ENCODE measurements at regions not wholly inside any gene's neighbourhood (a gene's known extent, or its start where the extent isn't known, plus 50 kb on each side); places are given as distances from the start of the nearest gene placed in this dataset.

DNA sequence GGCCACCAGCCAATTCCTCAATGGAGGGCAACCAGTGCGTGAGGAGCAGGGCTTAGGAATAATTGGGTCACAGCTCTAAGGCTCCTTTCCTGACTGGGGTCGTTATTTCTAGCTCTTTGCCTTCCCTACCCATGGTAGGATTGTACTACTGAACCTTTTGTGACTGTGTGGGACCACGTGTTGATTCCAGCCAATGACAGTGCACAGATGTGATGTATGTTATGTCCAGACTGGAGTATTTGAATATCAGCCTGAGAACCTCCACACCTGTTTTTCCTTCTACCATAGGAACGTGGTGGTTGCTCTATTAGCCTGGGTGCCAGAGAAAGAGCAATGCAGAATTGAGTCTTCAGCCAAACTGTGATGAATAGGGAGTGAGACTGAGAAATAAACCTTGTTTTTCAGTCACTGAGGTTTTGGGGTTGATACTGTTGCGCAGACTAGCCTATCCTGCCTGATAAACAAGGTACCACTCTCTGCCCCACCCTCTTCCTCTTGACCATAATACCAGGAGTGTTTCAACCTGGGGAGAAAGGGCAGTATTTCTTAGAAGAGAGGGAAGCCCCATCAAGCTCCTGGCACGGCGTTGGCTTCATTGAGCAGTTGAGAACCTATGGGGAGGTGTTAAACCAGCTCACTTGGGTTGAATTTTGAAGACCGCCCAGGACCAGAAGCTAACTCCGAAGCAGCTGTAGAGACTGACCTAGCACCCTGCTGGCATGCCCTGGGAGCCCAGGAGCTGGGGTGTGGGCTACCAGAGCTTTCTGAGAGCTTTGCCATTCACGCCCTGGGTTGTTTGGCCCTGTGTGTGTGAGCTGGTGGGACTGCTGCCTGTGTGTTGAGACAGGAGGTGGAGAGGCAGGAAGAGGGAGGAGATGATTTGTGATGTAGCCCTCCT lies 105.5 kb upstream of the BACH2 start:
- DNase-seq = no peak

DNA sequence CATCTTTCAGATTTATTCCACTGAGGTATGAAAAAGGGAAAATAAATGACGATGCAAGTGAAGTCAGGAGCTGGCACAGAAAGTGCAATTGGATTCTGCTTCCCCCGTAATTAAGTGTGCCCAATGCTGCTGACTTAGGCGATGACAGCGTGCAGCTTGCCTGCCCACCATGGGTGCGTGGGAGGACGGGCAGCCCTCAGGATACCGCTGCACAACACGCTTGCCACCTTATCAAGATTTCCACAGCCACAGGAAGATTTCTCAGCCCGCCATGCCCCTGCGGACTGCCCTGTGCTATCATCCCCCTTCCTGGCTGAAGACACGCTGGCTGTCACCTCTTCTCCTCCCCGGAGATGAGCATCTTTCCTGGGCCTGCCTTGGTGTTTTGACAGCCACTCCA lies 103.3 kb upstream of the BACH2 start:
- DNase-seq = no peak

DNA sequence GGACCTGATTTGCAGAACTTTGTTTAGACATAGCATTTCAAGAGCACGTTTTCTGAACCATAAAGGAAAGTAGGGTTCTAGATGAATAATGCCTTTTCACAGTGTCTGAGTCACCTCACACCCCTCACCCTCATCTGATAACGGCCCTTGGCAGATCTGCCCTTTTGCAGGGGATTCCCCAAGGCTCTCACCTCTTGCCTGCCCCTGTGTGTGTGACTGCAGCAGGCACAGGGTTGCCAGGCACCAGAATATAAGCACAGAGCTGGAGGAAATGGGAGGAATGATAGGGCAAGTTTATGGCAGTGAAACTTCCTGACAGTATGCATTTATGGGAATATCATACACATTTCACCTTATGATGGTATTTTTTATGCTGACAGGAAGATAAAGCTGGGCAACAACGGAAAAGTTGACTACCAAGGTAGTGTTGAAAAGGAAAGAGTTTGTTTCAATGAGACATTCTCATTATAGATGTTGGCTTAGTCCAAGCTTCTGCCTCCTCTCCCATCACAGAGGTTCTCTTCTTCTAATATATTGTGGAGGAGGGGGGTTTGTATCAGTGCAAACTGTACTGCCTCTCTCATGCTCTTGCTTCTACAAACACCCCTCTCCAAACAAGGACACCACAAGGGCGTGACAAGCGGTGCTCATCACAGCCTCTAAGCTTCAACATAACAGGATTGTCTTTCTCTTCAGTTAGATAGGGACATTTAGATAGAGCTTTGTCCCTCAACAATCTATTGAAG lies 101.5 kb upstream of the BACH2 start:
- no peak for DNase-seq

DNA sequence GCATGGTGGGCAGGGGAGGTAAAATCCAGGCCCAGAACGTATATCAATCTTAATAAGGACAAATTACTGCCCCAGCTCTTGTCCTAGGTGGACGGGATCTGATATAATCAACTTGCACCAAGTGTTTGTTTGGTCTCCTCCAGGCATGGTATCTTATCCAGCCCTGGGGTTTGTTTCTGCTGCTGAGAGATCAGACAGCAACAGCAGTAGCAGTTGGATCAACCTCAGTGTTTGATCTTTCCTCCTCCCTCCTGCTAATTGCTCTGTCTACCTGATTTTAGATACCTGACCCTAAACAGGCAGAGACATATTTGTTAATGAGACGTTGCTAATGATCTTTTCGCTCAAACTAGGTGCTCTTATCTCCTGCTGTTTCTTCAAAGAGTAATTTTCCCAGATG lies 100.4 kb upstream of the BACH2 start:
- DNase-seq = no peak

DNA sequence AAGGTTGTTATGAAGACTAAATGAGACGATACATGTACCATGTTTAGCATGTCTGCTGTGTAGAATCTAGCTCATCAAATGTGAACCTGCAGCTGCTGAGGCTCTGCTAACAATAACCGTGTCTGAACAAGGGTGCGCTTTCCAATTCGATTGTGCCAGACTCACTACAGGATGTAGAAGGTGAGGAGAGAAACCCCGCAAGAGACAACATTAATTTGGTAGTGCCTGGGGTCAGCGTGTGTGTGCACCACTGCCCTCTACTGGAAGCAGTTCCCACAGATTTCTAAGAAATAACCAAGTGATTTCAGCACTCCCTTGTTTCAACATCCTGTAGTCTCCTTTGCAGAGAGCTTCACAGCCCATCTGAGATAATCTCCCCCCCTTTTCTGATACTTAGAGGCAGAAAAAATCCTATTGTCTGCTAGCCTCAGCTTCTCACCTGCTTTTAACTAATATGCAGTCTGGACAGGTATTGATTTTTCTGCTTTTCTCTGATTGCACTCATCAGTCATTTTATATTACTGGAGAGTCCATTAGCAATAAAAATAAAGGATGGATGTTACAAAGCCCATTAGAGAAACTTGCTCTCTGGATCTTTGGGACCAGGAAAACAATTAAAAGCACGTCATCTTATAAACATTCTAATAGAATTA lies 96.7 kb upstream of the BACH2 start:
- peak; percentile 31 to 46 for DNase-seq

DNA sequence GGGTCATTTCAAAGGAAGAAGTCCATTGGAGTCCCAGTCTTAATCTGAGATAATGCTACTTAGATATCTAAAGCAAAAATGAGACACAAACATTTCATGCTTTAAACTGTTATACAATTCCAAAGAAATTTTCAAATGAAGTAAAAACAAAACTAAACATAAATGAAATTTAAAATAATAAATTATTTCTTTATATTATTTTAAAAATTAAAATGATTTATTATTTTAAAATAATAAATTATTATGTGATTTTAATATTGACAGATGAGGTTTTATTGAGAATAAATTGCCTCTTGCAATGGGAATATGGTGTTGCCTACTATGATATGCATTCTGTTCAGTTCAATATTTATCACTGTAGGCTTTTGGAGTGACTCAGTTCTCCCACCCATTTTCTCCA lies 93.7 kb upstream of the BACH2 start:
- DNase-seq = no peak

DNA sequence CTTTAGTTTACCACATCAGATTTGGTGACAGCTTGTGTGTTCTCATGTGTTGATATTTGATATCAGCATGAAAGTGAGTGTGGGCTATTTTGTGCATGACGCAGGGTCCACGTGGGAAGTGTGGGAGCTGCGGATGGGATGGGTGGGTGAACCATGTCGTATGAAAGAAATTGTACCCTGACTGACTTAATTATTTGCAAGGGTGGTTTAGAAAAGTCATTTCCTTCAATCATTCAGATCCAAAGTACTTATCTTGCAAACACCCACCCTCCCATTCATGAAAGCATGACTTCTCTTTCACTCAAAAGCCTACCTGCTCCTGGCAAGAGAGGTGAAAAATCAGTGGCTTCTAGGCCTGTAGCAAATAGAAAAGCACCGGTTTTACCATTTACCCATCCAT lies 91.8 kb upstream of the BACH2 start:
- DNase-seq = no peak

DNA sequence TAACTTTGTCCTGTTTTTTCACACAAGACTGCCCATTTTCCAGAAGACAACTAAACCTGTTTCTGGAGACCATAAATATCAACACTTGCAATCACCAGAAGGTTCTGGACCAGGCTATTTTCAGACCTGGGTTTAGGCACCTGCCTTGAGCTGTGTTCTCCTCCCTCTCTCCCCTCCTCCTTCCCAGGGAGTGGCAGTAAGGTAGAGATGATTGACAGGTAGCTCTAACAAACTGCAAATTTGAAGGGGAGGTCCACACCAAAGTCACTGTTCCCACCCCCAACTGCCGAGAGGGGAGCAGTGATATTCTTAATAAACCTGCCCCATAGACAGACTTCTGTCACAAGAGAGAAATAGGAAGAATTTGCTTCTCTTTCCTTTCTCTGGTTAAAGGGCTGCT lies 91.2 kb upstream of the BACH2 start:
- DNase-seq = no peak

DNA sequence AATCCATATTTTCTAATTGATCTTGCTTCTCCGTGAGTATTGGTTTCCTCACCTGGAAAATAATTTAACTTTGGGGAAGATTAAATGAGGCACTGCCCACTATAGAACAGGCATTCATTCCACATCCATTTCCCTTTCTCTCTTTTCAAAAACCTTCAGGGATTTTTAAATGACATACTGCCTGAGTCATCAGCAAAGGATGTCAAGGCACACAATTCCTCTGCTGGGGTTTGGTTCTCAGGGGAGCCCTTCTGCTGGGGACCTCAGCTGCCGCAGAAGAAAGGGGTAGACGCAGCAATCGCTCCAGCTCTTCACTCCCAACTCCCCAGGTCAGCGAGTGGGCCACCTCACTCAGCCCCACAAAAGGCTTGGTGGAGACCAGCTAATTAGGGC lies 90.7 kb upstream of the BACH2 start:
- DNase-seq = no peak

DNA sequence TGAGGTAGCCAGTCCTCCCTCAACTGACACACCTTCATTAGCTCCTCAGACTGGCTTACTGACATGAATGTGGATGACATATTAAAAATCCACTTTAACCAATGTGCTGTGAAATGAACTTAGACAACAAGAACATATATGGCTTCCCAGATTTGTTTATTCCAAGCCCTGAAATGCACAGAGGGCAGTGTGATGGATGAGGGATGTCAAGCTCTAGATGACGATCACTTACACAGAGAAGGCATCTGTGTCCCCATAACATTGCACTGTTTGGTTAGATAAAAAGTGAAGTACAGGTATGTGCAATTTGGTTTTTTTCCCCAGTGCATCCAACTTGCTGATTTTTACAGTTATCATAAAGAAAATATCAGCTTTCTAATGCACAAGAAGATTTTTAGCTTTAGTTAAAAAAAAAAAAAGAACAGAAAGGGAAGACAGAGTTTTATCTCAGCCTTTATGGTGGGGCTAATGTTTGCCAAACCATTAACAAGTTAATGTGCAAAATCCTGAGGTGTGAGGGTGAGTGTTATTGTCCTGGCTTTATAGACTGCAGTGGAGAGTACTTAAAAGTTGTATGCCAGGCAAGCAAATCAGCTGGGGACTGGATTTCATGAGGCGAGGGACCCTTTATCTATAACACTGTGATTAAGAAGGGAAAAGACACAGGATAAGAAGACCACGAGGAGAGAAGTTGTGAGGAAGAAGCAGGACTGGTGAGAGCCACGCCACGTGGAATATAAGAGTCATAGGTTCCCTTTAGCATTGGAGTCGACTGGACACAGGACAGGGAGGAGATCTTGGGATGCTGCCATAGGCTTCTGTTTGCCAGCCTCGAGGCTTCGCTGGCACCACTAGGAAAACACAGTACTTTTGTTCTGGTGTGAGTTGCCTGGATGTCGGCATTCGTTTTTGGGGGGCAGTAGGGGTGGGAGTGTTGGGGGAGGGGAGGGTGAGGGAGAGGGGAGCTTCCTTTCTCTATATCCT lies 90.0 kb upstream of the BACH2 start:
- no peak for DNase-seq

DNA sequence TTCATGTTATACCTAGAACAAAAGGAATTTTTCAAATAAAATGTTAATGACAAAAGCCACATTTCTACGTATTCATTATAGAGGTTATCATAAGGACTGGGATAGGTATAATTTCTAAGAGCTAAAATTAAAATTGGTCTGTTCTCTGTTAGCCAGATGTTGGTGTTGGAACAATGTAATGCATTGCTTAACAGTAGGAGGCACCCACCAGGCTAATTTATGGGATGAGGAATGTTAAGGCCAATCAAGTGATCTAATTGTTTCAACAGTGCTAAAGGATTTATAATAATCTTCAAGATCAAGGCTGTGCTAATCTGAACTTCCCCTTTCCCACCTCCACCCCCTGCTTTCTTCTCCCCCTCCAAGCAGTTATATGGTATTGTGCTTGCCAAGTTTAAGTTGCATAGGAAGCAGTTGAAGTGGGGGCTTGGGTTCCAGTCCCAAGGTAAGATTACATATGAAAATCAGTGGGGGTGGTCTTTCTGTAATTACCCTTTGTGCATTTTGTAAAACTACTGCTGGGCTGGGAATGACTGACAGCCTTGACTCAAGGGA lies 89.2 kb upstream of the BACH2 start:
- DNase-seq = no peak

DNA sequence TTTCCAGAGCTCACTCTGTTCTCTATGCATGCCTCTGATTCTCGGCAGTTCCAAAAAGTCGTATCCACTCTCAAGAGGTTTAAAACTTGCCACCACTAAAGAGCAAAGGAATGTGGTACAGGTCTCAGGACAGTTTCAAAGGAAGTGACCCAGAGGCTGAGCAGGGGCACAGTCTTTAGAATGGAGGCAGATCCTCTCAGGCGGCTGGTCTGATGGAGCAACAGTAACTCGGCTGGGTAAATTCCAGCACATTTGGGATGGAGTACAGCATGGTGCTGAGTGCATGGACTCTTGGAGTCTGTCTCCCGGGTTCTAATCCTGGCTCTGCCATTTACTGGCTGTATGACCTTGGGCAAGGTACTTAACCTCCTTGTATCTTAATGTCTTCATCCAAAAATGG lies 88.1 kb upstream of the BACH2 start:
- DNase-seq = no peak

DNA sequence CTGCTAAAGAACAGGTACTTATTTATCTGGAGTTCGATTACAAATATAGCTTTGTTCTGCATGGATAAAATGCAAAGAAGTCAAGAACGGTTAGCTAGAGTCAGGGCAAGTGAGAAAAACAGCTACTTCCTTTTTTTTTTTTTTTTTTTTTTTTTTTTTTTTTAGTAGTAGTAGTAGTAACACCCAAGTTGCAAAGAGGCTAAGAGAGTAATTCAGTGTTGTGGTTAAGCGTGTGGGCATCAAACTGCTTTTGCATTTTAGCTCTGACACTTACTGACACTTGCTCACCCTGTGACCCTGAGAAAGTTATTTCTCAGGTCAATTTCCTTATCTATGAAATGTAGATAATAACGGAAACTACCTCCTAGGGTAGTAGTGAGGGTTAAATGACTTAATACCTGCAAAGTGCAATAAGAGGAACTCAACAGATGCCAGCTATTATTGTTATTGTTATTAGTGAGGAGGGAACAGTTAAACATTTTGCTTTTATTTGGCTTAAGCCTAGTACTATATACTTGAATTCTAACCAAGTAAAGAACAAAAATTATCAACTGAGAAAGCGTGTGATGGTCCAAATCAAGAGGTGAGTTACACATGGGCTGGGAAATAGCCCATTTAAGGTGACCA lies 86.7 kb upstream of the BACH2 start:
- no peak for DNase-seq

DNA sequence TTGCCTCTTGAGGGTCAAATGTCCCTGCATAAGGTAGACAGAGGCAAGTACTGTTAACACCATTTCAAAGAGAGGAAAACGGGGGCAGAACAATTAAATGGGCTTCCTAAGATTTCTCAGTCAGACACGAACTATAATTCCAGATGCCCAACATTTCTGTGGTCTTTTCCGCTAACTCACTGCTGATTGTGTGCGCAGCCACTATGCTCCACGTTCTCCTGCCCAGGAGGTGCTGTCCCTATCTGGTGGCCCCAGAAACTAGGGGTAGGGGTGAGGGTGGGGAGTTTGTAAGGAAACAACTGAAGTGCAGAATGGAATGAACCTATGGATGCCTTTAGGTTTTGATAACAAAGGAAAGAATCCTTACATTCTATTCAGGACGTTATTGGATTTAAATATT lies 86.1 kb upstream of the BACH2 start:
- DNase-seq = no peak

DNA sequence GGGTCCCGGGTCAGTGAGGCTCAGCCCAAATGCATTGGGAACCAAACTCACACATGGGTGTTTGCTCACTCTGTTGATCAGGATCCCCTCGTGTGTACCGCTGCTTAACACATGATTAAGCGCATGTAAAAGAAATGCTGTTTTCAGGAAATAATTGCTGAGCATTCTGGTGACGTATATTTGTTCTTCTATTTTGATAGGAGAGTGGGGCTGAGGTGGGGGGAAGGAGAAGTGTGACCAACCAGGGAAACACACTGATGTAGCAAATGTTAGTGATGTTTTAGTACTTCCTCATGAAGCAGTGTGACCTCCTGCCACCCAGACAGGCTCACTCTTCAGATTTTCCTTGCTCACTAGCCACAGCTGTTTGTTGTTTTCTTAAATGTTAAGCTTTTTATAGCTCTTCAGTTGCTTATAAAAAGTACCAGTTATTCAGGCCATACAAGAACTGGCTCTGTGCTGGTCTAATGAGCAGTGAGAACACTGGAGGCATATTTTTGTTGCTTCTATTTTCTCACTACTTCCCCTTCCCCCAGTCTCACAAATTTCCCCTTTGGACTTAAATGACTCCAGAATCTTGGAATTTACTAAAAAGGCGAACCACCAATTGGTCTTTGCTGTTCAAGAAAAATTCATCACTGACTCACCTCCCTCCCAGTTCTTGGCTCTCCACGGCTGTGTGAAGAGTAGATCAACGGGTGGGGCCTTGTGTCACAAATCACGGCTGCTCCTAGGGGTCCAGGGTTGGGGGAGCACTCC lies 79.2 kb upstream of the BACH2 start:
- no peak for DNase-seq

DNA sequence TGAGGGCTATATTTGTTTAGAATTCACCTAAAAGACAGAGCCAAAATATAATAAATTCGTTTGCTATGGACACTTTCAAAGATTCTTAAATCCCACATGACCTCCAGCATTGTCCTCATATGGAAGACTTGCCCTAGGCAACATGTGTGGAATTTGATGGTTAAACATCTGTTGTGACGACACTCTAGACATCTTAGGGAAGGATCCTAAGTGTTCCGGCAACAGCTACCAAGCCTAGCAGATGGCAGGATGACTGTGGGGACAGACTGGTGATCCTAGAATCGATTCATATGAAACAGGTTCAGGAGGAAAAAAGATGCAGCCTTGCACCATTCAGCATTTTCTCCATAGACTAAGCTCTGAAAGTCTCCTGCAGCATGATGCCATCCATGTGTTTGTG lies 77.6 kb upstream of the BACH2 start:
- no peak for DNase-seq

DNA sequence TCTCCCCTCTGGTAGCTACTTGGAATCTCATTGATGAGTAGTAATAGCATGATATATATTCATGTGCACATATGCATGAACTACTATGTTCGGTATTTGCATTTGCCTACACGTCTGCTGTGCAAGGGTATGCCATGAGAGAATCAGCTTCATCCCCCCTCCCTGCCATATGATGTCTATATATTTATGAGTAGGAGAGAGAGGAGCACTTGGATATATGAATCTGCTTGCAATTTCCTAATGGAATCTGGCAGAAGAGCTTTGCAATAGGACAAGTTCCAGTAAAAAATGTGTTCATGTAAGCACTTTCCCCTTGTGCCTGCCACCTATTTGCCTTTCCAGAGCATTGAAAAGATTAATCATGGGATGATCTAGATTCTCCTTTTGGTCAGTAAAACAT lies 76.2 kb upstream of the BACH2 start:
- DNase-seq = no peak

DNA sequence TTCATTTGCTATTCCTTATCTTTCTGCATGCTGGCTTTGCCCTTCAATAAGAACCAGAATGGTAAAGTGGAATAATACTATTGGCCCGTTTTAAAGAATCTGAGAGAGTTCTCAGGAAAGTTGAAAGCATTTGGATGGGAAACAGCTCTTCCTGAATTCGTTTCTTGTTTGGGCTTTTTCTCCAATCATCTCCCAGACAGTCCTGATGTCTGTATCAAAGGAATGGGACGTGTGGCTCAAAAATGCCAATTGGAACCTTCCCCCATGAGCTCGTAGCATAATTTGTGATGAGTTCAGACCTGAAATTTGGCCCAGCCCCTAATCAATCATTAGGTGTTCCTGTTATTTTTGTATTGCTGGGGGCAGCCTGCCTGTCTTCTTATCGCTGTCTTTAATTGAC lies 75.8 kb upstream of the BACH2 start:
- DNase-seq = no peak

DNA sequence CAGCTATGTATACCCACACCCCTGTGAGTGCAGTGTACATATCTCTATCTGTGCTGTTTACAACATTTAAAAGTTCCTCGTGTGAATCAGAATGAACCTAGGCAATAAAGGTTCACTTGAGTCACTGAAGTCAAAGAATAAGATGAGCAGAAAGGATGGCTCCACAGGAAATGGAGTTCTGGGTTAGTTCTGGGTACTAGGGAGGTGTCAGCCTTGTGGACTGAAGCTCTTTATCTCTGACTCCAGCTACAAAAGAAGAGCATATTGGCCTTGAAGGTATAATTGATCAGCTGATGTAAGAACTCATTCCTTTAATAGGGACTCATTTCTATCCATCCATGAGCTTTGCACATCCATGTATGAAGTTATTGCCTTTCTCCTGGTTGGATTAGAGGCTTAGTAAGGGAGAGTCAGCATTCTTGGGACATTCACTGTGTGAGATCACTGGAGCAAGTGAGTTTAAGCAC lies 73.9 kb upstream of the BACH2 start:
- no peak for DNase-seq

DNA sequence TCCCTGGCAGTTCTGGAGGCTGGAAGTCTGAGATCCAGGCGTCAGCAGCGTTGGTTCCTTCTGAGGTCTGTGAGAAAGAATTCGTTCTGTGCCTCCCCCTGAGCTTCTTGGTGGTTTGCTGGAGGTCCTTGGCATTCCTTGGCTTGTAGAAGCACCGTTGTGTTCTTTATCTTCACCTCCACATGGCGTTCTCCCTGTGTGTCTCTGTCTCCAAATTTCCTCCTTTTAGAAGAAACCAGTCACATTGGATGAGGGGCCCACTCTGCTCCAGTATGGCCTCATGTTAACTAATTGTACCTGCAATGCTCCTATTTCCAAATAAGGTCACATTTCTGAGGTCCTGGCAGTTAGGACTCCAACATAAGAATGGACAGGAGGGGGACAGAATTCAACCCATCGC lies 73.0 kb upstream of the BACH2 start:
- no peak for DNase-seq

DNA sequence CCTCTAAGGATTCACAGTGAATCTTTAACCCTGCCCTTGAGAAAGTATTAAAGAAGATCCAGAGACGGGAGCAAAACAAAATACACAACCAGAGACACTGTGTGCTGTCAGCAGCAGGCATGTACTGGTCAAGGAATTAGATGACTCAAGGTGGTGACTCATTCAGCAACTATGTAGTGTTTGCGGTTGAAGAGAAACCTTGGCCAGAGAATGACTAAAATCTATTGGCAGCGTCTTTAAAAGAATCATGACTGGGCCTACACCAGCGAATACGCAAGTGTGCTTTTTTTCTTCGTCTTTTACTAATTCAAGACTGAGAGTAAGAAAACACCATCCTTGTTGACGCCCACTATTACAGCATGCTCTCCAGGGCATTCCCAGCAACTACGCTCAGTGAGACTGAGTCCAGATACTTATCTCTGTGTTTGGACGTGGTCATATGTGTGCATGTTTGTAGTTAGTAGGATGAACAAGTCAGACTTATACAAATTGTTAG lies 72.4 kb upstream of the BACH2 start:
- no peak for DNase-seq

Measured in NCI-H2081 (cell line).